H1 (cell line): ENCODE measurements at regions not wholly inside any gene's neighbourhood (a gene's known extent, or its start where the extent isn't known, plus 50 kb on each side); places are given as distances from the start of the nearest gene placed in this dataset.

Experiments used
- NRF1 ChIP-seq: IDR thresholded peaks from 2 replicates; pipeline ENCODE4 v1.6.1; 2011; ENCODE audit warnings: mild to moderate bottlenecking, low read depth, low read length, improper control_type of control experiment
- PHF8 ChIP-seq: fragments of 200-600 bp; sonication (generic); conservative IDR thresholded peaks from 2 replicates; pipeline ENCODE4 v1.7.1; 2012; ENCODE audit warnings: low read depth, mild to moderate bottlenecking, inconsistent platforms, low read length, moderate library complexity
- RAD21 ChIP-seq, 2 experiments: IDR thresholded peaks in 1 of 2; conservative IDR thresholded peaks in 1 of 2; 2 replicates each; pipeline ENCODE4 v1.6.1; 2011; ENCODE audit warnings: low read depth in 2 of 2, low read length in 2 of 2, improper control_type of control experiment in 1 of 2, inconsistent platforms in 1 of 2, mild to moderate bottlenecking in 1 of 2, moderate library complexity in 1 of 2
- RXRA ChIP-seq: IDR thresholded peaks from 2 replicates; pipeline ENCODE4 v1.6.1; 2011; ENCODE audit warnings: low read depth, mild to moderate bottlenecking, low read length, moderate library complexity; ENCODE audit not compliant: insufficient read depth

GRCh38 chr2:221204699-221205098 is 367.4 kb downstream of the EPHA4 start:
- TF ChIP-seq PHF8: no peak
- no peak for TF ChIP-seq NRF1
- TF ChIP-seq RAD21 (IDR thresholded peaks at IDR 0.05 in 1 of 2, conservative IDR thresholded peaks at IDR 0.05 in 1 of 2; ENCODE audit: low read depth in 2 of 2, low read length in 2 of 2): no peak
- TF ChIP-seq RXRA: no peak
